ENCODE measurements at regions not wholly inside any gene's neighbourhood (a gene's known extent, or its start where the extent isn't known, plus 50 kb on each side); places are given as distances from the start of the nearest gene placed in this dataset.

GRCh38 chr12:118760623-118761022, 220.7 kb upstream of the SRRM4 start:
- TF ChIP-seq POLR2AphosphoS5 (IDR thresholded peaks at IDR 0.05; ENCODE audit: low read depth, low read length) (no peak), TAF1 (IDR thresholded peaks at IDR 0.05; ENCODE audit: borderline replicate concordance, insufficient read depth, low read length) (no peak), SIN3A (IDR thresholded peaks at IDR 0.05; ENCODE audit: borderline replicate concordance, insufficient read depth, low read length) (no peak), REST (IDR thresholded peaks at IDR 0.05; ENCODE audit: insufficient read depth in 1 of 2, low read depth in 2 of 2, low read length in 2 of 2) (no peak), FOXP2 (optimal IDR thresholded peaks at IDR 0.05; ENCODE audit: borderline replicate concordance, extremely low read depth, extremely low read length, insufficient read depth) (no peak)

- TF ChIP-seq SIN3A (IDR thresholded peaks at IDR 0.05; ENCODE audit: borderline replicate concordance, insufficient read depth, low read length) = no peak
- TF ChIP-seq POLR2AphosphoS5 (IDR thresholded peaks at IDR 0.05; ENCODE audit: low read depth, low read length) = no peak
- TF ChIP-seq FOXP2 (optimal IDR thresholded peaks at IDR 0.05; ENCODE audit: borderline replicate concordance, extremely low read depth, extremely low read length, insufficient read depth) = no peak
- TF ChIP-seq TAF1 (IDR thresholded peaks at IDR 0.05; ENCODE audit: borderline replicate concordance, insufficient read depth, low read length) = no peak
- no peak for TF ChIP-seq REST (IDR thresholded peaks at IDR 0.05; ENCODE audit: insufficient read depth in 1 of 2, low read depth in 2 of 2, low read length in 2 of 2)
Measured at GRCh38 chr12:118763234-118763633, 218.1 kb upstream of the SRRM4 start.

- TF ChIP-seq FOXP2 (optimal IDR thresholded peaks at IDR 0.05; ENCODE audit: borderline replicate concordance, extremely low read depth, extremely low read length, insufficient read depth) (no peak), POLR2AphosphoS5 (IDR thresholded peaks at IDR 0.05; ENCODE audit: low read depth, low read length) (no peak), REST (IDR thresholded peaks at IDR 0.05; ENCODE audit: insufficient read depth in 1 of 2, low read depth in 2 of 2, low read length in 2 of 2) (no peak)
Measured at GRCh38 chr12:118773956-118774723, 207.2 kb upstream of the SRRM4 start.

GRCh38 chr12:118777504-118777903, 203.8 kb upstream of the SRRM4 start:
- TF ChIP-seq TAF1 (IDR thresholded peaks at IDR 0.05; ENCODE audit: borderline replicate concordance, insufficient read depth, low read length) = no peak
- TF ChIP-seq POLR2AphosphoS5 (IDR thresholded peaks at IDR 0.05; ENCODE audit: low read depth, low read length) = no peak
- no peak for TF ChIP-seq REST (IDR thresholded peaks at IDR 0.05; ENCODE audit: insufficient read depth in 1 of 2, low read depth in 2 of 2, low read length in 2 of 2)
- TF ChIP-seq SIN3A (IDR thresholded peaks at IDR 0.05; ENCODE audit: borderline replicate concordance, insufficient read depth, low read length) = no peak
- no peak for TF ChIP-seq FOXP2 (optimal IDR thresholded peaks at IDR 0.05; ENCODE audit: borderline replicate concordance, extremely low read depth, extremely low read length, insufficient read depth)
